BJ (cell line): ENCODE measurements at regions not wholly inside any gene's neighbourhood (a gene's known extent, or its start where the extent isn't known, plus 50 kb on each side); places are given as distances from the start of the nearest gene placed in this dataset.

ENCODE experiments used
- CTCF ChIA-PET: fragments of 350-600 bp; formaldehyde crosslinking; extraction: SDS; loops from one replicate; lab custom pipeline; 2021; ENCODE audit warnings: antibody characterized with exemption, inconsistent platforms; lab: Yijun Ruan, JAX
- POLR2A ChIA-PET: fragments of 300-600 bp; sonication (Branson Sonifier 250); formaldehyde crosslinking; extraction: SDS; loops from one replicate; lab custom pipeline; 2021; ENCODE audit warnings: antibody characterized with exemption; lab: Charles Lee
- DNase-seq: peaks from one replicate; pipeline ENCODE4 v3.0.0-alpha.2; 2011; ENCODE audit warnings: low read depth
- H3K27me3 ChIP-seq: 2 replicates; pipeline ENCODE4 v1.6.0; 2011; ENCODE audit warnings: low read length; ENCODE audit not compliant: control insufficient read depth, insufficient read depth
- H3K36me3 ChIP-seq: 2 replicates; pipeline ENCODE4 v1.5.1; 2011; ENCODE audit warnings: low read length; ENCODE audit not compliant: control insufficient read depth, insufficient read depth
- H3K4me3 ChIP-seq: 2 replicates; pipeline ENCODE4 v1.5.1; 2011; ENCODE audit warnings: low read depth, mild to moderate bottlenecking, control low read depth, low read length
- CTCF ChIP-seq: IDR thresholded peaks from 2 replicates; pipeline ENCODE4 v1.5.1; 2011; ENCODE audit warnings: low read depth, mild to moderate bottlenecking, control low read depth, inconsistent platforms, low read length, moderate library complexity; ENCODE audit not compliant: insufficient read depth

GRCh38 chr7:19413443-19413965 is 268.3 kb upstream of the FERD3L start:
- no peak for TF ChIP-seq CTCF
- H3K4me3 ChIP-seq = no peak overlapping the region
- POLR2A ChIA-PET = no interaction called here
- no peak for DNase-seq
- CTCF ChIA-PET = no interaction called here
- no peaks in the 10 kb centered on the region for H3K36me3 ChIP-seq
- H3K27me3 ChIP-seq = no peaks in the 10 kb centered on the region

GRCh38 chr7:19410691-19411090 is 265.5 kb upstream of the FERD3L start:
- no peaks in the 10 kb centered on the region for H3K36me3 ChIP-seq
- no peak for DNase-seq
- POLR2A ChIA-PET = no interaction called here

GRCh38 chr7:19410106-19410505 is 264.9 kb upstream of the FERD3L start:
- ChIA-PET POLR2A (no interaction called here), CTCF (interaction anchor here (1.5 kb wide), 1 partner anchor 12 kb away, joined by 3 read pairs; no protein-coding TSS in a partner anchor)
- DNase-seq = no peak
- TF ChIP-seq CTCF = no peak
- H3K36me3 ChIP-seq = no peaks in the 10 kb centered on the region
- H3K27me3 ChIP-seq = no peaks in the 10 kb centered on the region
- no peak overlapping the region for H3K4me3 ChIP-seq

More at GRCh38 chr7:19410691-19411090, 265.5 kb upstream of the FERD3L start:
- CTCF ChIA-PET = interaction anchor here (1.5 kb wide), 1 partner anchor 11 kb away, joined by 3 read pairs; no protein-coding TSS in a partner anchor
- Histone ChIP-seq H3K27me3 (no peaks in the 10 kb centered on the region), H3K4me3 (no peak overlapping the region)
- no peak for TF ChIP-seq CTCF

- ChIA-PET CTCF (no interaction called here), POLR2A (no interaction called here)
- no peak for DNase-seq
- no peak for TF ChIP-seq CTCF
- no peaks in the 10 kb centered on the region for H3K27me3 ChIP-seq
- H3K36me3 ChIP-seq = no peaks in the 10 kb centered on the region
- no peak overlapping the region for H3K4me3 ChIP-seq
Observed at GRCh38 chr7:19408706-19409220, 263.5 kb upstream of the FERD3L start.

GRCh38 chr7:19407270-19407669 is 262.0 kb upstream of the FERD3L start:
- CTCF ChIA-PET = no interaction called here

More at GRCh38 chr7:19407270-19407669, 262.0 kb upstream of the FERD3L start:
- Histone ChIP-seq H3K27me3 (no peaks in the 10 kb centered on the region), H3K4me3 (no peak overlapping the region), H3K36me3 (no peaks in the 10 kb centered on the region)
- POLR2A ChIA-PET = no interaction called here
- DNase-seq = no peak
- no peak for TF ChIP-seq CTCF
